Panc1 (cell line): ENCODE measurements at regions not wholly inside any gene's neighbourhood (a gene's known extent, or its start where the extent isn't known, plus 50 kb on each side); places are given as distances from the start of the nearest gene placed in this dataset.

Experiments used
- CTCF ChIP-seq: fragments of 450-650 bp; IDR thresholded peaks from 2 replicates; pipeline ENCODE4 v1.5.1; 2017; ENCODE audit warnings: mild to moderate bottlenecking
- SIN3A ChIP-seq: IDR thresholded peaks from 2 replicates; pipeline ENCODE4 v1.6.1; 2012; ENCODE audit warnings: low read depth, mild to moderate bottlenecking, low read length, moderate library complexity, borderline replicate concordance; ENCODE audit not compliant: insufficient read depth

GRCh38 chr13:64534302-64534701, 2695.8 kb downstream of the PCDH9 start:
- no peak for TF ChIP-seq SIN3A
- TF ChIP-seq CTCF, result no peak
